HepG2 (cell line): ENCODE measurements at regions not wholly inside any gene's neighbourhood (a gene's known extent, or its start where the extent isn't known, plus 50 kb on each side); places are given as distances from the start of the nearest gene placed in this dataset.

Experiments used
- KDM6A ChIP-seq: IDR thresholded peaks from 2 replicates; pipeline ENCODE4 v1.6.1; 2016; ENCODE audit warnings: low read depth
- PHF8 ChIP-seq: sonication (generic); formaldehyde crosslinking; IDR thresholded peaks from 2 replicates; pipeline ENCODE4 v1.5.0; 2020; ENCODE audit warnings: missing genetic modification reagents
- REPIN1 ChIP-seq: sonication (generic); formaldehyde crosslinking; IDR thresholded peaks from 2 replicates; pipeline ENCODE4 v1.8.0; 2022; ENCODE audit warnings: missing genetic modification reagents, low read depth, mild to moderate bottlenecking, borderline replicate concordance
- ZEB1 ChIP-seq: IDR thresholded peaks from 2 replicates; pipeline ENCODE4 v1.6.1; 2012; ENCODE audit warnings: mild to moderate bottlenecking, low read depth, inconsistent platforms; ENCODE audit not compliant: insufficient replicate concordance
- ZNF609 ChIP-seq: sonication (generic); formaldehyde crosslinking; IDR thresholded peaks from 2 replicates; pipeline ENCODE4 v1.4.0; 2020; ENCODE audit warnings: mild to moderate bottlenecking, missing genetic modification reagents, borderline replicate concordance
- TF ChIP-seq, protein P1 (sequence below): sonication (generic); formaldehyde crosslinking; IDR thresholded peaks from 2 replicates; pipeline ENCODE4 v1.4.0; 2020; ENCODE audit warnings: missing genetic modification reagents, borderline replicate concordance

DNA sequence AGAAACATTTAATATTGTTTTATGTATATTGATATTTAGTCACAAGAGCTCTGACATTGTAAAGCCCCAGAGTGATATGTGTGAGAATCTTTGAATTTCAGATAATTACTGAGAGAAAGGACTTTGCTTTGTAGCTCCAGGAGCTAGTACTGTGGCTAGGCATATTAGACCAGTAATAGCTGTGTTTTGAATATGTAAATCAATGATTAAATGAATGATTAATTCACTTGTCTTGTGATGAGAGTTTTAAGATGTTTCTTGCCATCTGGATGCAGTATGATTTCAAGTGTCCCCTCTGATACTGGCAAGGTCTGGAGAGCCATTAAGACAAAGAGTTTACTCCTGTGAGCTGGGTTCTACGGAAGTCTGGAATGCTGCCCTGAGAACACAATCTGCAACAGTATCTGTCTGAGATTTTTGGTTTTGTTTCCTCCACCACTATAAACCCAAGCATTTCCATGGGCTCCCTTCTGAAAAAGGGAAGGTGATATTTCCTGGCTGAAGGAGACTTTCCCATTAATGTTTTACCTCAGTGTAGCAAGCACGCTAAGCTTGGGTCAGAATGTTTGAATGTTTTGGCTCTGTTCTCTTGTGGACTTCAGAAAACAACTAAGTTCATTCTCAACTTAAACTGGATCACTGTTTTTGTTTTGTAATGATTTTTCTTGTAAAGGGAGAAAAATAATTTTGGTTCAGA lies 61.3 kb upstream of the BICC1 start (continued):
- TF ChIP-seq ZNF609 (no peak), KDM6A (CRISPR knock-in tag) (no peak), ZEB1 (no peak), REPIN1 (CRISPR knock-in tag) (no peak), PHF8 (CRISPR knock-in tag) (no peak)
- TF ChIP-seq, protein P1, sequence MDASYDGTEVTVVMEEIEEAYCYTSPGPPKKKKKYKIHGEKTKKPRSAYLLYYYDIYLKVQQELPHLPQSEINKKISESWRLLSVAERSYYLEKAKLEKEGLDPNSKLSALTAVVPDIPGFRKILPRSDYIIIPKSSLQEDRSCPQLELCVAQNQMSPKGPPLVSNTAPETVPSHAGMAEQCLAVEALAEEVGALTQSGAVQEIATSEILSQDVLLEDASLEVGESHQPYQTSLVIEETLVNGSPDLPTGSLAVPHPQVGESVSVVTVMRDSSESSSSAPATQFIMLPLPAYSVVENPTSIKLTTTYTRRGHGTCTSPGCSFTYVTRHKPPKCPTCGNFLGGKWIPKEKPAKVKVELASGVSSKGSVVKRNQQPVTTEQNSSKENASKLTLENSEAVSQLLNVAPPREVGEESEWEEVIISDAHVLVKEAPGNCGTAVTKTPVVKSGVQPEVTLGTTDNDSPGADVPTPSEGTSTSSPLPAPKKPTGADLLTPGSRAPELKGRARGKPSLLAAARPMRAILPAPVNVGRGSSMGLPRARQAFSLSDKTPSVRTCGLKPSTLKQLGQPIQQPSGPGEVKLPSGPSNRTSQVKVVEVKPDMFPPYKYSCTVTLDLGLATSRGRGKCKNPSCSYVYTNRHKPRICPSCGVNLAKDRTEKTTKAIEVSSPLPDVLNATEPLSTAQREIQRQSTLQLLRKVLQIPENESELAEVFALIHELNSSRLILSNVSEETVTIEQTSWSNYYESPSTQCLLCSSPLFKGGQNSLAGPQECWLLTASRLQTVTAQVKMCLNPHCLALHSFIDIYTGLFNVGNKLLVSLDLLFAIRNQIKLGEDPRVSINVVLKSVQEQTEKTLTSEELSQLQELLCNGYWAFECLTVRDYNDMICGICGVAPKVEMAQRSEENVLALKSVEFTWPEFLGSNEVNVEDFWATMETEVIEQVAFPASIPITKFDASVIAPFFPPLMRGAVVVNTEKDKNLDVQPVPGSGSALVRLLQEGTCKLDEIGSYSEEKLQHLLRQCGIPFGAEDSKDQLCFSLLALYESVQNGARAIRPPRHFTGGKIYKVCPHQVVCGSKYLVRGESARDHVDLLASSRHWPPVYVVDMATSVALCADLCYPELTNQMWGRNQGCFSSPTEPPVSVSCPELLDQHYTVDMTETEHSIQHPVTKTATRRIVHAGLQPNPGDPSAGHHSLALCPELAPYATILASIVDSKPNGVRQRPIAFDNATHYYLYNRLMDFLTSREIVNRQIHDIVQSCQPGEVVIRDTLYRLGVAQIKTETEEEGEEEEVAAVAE (CRISPR knock-in tag): no peak
